GM18499 (cell line): ENCODE measurements at regions not wholly inside any gene's neighbourhood (a gene's known extent, or its start where the extent isn't known, plus 50 kb on each side); places are given as distances from the start of the nearest gene placed in this dataset.

Experiments used
- ATAC-seq: cut with Tn5 transposase; IDR thresholded peaks from one replicate; pipeline ENCODE4 v1.9.1; 2021; ENCODE audit warnings: moderate number of reproducible peaks; ENCODE audit not compliant: insufficient read depth, unreplicated experiment

- ATAC-seq = no peak
Measured at GRCh38 chrX:20451929-20452328, 185.2 kb upstream of the RPS6KA3 start.

- ATAC-seq = no peak
Measured at GRCh38 chrX:20445109-20445508, 178.4 kb upstream of the RPS6KA3 start.

GRCh38 chrX:20442597-20442996, 175.9 kb upstream of the RPS6KA3 start:
- ATAC-seq = no peak

GRCh38 chrX:20441123-20441522, 174.4 kb upstream of the RPS6KA3 start:
- ATAC-seq = no peak

- no peak for ATAC-seq
Measured at GRCh38 chrX:20438871-20439526, 172.3 kb upstream of the RPS6KA3 start.

DNA sequence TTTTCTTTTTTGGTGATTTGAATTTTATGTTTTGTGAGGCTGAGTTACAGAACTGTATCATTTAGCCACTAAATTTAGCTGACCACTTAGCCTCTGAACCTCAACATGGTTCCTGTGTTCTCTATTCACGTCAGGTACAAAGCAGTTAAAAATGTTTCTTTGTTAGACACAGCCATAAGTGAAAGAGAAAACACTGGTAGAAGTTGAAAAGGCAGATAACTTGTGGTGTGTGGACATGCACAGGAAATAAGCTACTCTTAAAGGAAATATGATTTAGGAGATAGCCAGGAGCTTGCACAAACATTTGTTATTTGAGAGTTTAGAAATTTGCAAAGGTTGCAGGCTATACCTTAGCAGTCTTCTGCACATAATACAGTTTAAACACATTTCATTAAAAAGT, 171.0 kb upstream of the RPS6KA3 start:
- no peak for ATAC-seq

DNA sequence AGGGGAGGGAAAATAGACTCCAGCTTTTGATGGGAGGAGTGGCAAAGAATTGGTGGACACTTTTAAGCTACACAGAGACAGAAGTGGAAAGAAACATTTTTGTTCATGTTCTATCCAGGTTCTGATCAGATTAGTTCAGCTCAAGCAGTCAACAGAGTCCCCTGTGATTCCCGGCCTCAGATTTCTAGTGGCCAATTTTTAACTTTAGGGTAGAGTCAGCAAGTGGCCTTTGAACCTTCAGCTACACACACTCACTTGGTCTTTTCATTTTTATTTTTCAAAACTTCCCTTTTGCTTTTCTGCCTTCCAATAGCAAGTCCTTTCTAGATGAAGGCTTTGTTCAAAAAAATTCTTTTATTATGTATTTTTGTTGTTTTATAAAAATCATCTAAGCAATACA, 169.2 kb upstream of the RPS6KA3 start:
- no peak for ATAC-seq

- ATAC-seq = no peak
Measured at GRCh38 chrX:20434986-20435385, 168.3 kb upstream of the RPS6KA3 start.

DNA sequence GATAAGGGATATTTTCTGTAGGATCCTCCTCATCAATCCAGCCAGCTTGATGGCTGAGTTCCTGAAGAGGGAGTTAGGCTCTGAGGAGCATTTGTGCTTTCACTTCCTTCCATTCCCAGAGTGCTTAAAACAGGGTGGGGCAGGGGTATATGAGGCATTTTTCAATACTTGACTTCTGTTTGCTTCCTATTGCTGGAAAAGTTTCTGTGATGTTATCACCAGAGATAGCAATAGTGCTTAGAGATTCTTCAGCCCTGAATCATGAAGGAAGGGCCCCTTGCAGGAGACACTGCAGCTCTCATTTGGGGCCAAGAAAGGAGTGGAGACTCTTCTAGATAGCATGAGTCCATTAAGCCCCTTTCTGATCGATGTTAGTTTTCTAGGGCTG, 166.7 kb upstream of the RPS6KA3 start:
- no peak for ATAC-seq

- peak; percentile 40 for ATAC-seq
Measured at GRCh38 chrX:20432746-20433387, 166.2 kb upstream of the RPS6KA3 start.

DNA sequence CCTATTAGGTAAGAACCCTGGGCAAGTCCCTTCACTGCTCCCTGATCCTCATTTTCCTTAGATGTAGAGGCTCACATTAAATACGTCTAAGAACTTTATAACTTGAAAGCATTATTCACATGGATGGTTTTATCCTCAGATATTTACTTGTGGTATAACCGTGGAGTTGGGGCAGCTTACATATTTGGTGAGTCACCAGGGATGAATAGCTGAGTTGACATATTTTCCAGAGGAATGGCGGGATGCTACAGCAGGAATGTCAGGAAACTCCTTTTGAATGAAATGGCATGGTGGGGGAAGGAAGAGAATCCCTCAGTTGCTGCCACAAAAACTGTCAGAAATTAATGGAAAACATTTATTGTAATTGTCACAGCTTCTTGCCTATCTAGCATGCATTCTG, 165.3 kb upstream of the RPS6KA3 start:
- ATAC-seq = no peak

GRCh38 chrX:20431486-20431885, 164.8 kb upstream of the RPS6KA3 start:
- no peak for ATAC-seq

GRCh38 chrX:20427173-20427770, 160.6 kb upstream of the RPS6KA3 start:
- no peak for ATAC-seq

DNA sequence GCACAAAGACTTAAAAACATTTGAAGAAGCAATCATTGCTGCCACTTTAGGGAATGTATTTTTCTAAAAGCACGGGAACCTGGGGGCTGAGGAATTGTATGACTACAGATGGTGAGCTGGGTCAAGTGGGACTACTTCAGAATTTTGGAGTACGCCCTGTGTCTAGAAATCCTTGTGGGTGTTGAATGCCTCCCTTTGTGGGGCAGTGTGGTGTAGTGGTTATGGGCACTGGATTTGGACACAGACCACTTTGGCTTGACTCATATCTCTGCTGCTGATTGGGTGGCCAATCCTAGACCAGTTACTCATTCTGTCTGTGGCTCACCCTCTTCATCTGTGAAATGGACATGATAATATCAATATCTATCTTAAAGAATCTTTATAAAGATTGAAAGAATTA, 155.0 kb upstream of the RPS6KA3 start:
- no peak for ATAC-seq

DNA sequence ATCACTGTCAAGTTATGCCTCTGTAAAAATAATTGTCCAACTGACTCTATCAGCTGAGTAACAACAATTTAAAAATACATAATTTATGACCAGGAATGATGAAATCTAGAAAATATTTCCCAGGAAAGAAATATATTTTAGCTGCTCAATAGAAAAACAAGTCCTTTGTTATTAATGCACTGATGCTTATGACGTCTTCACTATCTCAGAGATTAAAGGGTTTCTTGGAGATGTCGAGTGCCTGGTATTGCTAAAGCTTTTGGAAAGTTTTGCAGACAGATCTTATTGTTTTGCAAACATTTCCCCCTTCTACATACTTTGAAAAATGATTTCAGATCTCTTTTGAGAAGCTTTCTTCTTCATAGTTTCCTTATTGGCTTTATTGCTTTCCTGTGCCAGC, 154.6 kb upstream of the RPS6KA3 start:
- no peak for ATAC-seq

GRCh38 chrX:20420058-20420457, 153.3 kb upstream of the RPS6KA3 start:
- no peak for ATAC-seq

GRCh38 chrX:20418379-20419150, 151.9 kb upstream of the RPS6KA3 start:
- ATAC-seq = no peak

DNA sequence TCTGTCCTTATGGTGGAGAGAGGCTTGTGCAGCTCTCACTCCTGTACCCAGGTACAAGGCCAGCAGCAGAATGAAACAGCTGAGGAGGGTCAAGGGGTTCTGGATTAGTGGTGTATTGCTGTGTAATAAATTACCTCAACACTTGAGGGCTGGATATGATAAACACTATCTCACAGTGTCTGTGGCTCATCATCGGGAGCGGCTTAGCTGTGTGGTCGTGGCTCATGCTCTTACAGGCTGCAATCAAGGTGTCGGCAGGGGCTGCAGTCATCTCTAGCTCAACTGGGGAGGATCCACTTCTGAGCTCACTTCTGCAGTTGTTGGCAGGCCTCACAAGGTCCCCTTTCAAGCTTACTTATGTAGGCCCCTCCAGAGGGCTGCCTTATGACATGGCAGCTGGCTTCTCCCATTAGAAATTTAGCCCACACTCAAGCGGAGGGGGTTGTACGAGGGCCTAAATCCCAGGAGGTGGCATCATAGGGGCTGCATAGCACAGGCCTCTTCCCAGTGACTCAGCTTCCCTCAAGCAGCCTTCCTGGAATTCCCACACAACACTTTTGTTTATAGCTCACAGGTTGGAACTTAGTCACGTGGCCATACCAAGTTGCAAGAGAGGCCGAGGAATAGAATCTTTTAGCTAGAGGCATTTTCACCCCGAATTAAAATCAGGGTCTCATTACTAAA, 148.2 kb upstream of the RPS6KA3 start:
- no peak for ATAC-seq

DNA sequence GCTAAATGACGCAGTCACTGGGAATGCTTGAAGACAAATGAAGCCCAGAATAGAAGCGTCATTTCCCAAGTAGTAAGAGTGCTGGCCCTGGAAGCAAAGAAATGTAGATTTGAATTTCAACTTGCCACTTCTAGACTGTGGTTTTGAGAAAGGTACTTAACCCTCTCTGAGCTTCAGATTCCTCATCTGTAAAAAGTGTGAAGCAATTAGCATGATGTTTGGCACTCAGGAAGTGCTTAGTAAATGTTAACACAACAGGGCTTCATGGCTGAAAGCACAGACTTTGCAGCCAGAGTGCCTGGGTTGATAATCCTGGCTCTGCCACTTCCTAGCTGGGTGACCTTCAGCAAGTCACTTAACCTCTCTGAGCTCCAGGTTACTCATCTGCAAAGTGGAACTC, 147.4 kb upstream of the RPS6KA3 start:
- no peak for ATAC-seq

DNA sequence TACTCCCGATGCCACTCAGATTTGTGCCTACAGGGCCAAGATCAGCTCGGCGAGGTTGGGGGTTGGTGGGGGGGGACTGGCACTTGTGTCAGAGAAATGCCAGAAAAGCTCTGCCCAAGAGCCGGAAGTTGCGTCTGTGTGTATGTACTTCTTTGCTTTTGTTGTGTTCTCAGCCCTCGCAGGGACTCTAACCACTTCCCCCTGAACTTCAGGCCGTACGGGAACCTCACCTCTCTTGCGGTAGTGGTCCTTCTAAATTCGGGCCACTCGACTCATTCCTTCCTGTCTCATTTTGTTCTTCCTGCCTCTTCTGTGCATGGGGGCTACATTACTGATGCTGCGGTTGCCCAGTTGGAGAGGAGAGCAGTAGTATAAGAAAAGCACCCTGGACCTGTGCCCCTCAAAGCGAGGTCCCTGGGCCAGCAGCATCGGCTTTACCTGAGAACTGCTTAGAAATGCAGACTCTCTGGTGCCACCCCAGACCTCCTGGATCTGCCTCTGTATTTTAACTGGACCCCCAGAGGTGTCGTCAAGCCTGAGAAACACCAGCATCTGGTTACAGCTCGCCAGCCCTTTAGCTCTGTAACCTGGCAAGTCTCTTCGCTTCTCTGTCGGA, 146.3 kb upstream of the RPS6KA3 start:
- ATAC-seq = no peak
